ENCODE measurements at regions not wholly inside any gene's neighbourhood (a gene's known extent, or its start where the extent isn't known, plus 50 kb on each side); places are given as distances from the start of the nearest gene placed in this dataset.
"Not testable (repeated sequence)": the region's sequence is repeated elsewhere in the genome, so short reads cannot be mapped to it uniquely, and the experiment has no call there.

DNA sequence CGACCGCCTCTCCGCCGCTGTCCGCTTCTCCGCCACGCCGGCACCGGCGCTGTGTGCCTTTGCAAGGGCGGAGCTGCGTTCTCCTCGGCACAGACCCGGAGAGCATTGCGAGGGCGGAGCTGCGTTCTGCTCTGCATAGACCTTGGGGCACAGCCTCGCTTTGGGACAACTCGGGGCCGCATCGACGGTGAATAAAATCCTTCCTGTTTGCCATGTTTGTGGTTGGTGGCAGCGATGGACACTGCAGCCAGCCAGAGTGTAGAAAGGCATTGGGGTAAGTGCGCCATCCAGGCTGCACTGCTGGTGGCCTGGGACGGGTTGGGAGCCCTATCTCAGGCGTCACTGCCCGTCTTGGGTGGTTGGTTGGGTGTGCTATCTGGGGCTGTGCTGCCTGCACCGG is 1899.5 kb downstream of the FOXD4L5 start:
- TF ChIP-seq, protein P1, sequence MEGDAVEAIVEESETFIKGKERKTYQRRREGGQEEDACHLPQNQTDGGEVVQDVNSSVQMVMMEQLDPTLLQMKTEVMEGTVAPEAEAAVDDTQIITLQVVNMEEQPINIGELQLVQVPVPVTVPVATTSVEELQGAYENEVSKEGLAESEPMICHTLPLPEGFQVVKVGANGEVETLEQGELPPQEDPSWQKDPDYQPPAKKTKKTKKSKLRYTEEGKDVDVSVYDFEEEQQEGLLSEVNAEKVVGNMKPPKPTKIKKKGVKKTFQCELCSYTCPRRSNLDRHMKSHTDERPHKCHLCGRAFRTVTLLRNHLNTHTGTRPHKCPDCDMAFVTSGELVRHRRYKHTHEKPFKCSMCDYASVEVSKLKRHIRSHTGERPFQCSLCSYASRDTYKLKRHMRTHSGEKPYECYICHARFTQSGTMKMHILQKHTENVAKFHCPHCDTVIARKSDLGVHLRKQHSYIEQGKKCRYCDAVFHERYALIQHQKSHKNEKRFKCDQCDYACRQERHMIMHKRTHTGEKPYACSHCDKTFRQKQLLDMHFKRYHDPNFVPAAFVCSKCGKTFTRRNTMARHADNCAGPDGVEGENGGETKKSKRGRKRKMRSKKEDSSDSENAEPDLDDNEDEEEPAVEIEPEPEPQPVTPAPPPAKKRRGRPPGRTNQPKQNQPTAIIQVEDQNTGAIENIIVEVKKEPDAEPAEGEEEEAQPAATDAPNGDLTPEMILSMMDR (IDR thresholded peaks at IDR 0.05) = not testable (repeated sequence)
- not testable (repeated sequence) for TF ChIP-seq EZH2, EZH2phosphoT487 (IDR thresholded peaks at IDR 0.05)

Data from neural progenitor cell (in vitro differentiated cells).